ENCODE measurements at regions not wholly inside any gene's neighbourhood (a gene's known extent, or its start where the extent isn't known, plus 50 kb on each side); places are given as distances from the start of the nearest gene placed in this dataset.

DNA sequence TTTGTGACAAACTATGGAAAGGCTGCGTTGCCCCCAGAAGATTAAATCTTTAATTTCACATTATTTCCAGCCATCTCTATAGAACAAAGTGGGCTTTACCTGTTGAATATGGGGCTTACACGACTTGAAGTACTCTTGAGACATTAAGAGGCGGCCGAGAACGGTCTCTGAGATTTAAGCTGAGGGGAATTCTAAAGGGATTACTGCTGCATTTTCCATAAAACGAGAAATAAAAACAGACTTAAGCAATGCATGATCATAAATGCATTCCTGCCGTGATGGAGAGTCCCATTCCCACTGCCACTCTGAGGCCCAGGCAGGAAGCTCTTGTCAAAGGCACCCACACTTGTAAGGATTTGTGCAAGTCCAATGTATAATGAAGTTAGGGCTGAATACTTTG lies 329.7 kb upstream of the SHH start:
- in situ Hi-C loops (cut with MboI; ENCODE audit: low sequenced_read_pairs), result no loop called here
- H3K14ac ChIP-seq (replicated peaks; ENCODE audit: low read depth, low read length), result no peak overlapping the region
- no peak for TF ChIP-seq MXI1 (IDR thresholded peaks at IDR 0.05; ENCODE audit: borderline replicate concordance, low read depth, low read length)
- TF ChIP-seq, protein P1, sequence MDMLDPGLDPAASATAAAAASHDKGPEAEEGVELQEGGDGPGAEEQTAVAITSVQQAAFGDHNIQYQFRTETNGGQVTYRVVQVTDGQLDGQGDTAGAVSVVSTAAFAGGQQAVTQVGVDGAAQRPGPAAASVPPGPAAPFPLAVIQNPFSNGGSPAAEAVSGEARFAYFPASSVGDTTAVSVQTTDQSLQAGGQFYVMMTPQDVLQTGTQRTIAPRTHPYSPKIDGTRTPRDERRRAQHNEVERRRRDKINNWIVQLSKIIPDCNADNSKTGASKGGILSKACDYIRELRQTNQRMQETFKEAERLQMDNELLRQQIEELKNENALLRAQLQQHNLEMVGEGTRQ (IDR thresholded peaks at IDR 0.05; ENCODE audit: low read depth, low read length), result no peak
- no peak for TF ChIP-seq BHLHE40 (IDR thresholded peaks at IDR 0.05; ENCODE audit: low read depth, low read length)
- TF ChIP-seq NFE2L2 (IDR thresholded peaks at IDR 0.05; ENCODE audit: low read depth, low read length), result no peak
- TF ChIP-seq MAZ (IDR thresholded peaks at IDR 0.05; ENCODE audit: borderline replicate concordance, low read depth, low read length), result no peak
- TF ChIP-seq MAFK (IDR thresholded peaks at IDR 0.05; ENCODE audit: low read depth, low read length), result no peak
- TF ChIP-seq SMC3 (IDR thresholded peaks at IDR 0.05; ENCODE audit: low read depth, low read length), result no peak
- TF ChIP-seq CEBPB (IDR thresholded peaks at IDR 0.05; ENCODE audit: low read depth, low read length), result no peak
- TF ChIP-seq, protein P2, sequence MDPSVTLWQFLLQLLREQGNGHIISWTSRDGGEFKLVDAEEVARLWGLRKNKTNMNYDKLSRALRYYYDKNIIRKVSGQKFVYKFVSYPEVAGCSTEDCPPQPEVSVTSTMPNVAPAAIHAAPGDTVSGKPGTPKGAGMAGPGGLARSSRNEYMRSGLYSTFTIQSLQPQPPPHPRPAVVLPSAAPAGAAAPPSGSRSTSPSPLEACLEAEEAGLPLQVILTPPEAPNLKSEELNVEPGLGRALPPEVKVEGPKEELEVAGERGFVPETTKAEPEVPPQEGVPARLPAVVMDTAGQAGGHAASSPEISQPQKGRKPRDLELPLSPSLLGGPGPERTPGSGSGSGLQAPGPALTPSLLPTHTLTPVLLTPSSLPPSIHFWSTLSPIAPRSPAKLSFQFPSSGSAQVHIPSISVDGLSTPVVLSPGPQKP (IDR thresholded peaks at IDR 0.05; ENCODE audit: borderline replicate concordance, low read depth, low read length), result no peak
- no peak overlapping the region for H2BK15ac ChIP-seq (ENCODE audit: low read depth, low read length)
- H3K23ac ChIP-seq (ENCODE audit: low read depth, low read length), result no peak overlapping the region
- H3K18ac ChIP-seq (ENCODE audit: low read depth, low read length), result no peak overlapping the region
- no peak overlapping the region for H3K9ac ChIP-seq (ENCODE audit: low read depth, low read length)
- ATAC-seq (ENCODE audit: low read depth) (no peak), DNase-seq (no peak)
- no peaks in the 10 kb centered on the region for H3K36me3 ChIP-seq (ENCODE audit: control insufficient read depth, insufficient read depth, low read length)
- no peaks in the 10 kb centered on the region for H3K79me1 ChIP-seq (ENCODE audit: low read depth in 1 of 2, low read length in 2 of 2)
- H2BK5ac ChIP-seq (ENCODE audit: low read depth, low read length, poor library complexity, severe bottlenecking), result no peak overlapping the region
- no peaks in the 10 kb centered on the region for H3K27me3 ChIP-seq (ENCODE audit: control insufficient read depth, insufficient read depth, low read length)
- no peaks in the 10 kb centered on the region for H3K4me1 ChIP-seq (ENCODE audit: control insufficient read depth, insufficient read depth, low read length)
- H3K27ac ChIP-seq (ENCODE audit: insufficient read depth, low read length), result no peak overlapping the region
- H3K4me2 ChIP-seq (ENCODE audit: low read depth, low read length), result no peak overlapping the region
- no peak overlapping the region for H2AFZ ChIP-seq (replicated peaks; ENCODE audit: low read length, poor library complexity)
- intact Hi-C loops (cut with micrococcal nuclease), result no loop called here
- no peaks in the 10 kb centered on the region for H4K20me1 ChIP-seq (ENCODE audit: insufficient read depth, low read length)
- H2BK120ac ChIP-seq (ENCODE audit: low read depth, low read length), result no peak overlapping the region
- no peak overlapping the region for H2AK5ac ChIP-seq (ENCODE audit: low read depth, low read length)
- no peak overlapping the region for H3K4ac ChIP-seq (ENCODE audit: low read depth, low read length)
- H4K8ac ChIP-seq (ENCODE audit: low read depth in 2 of 2, low read length in 2 of 2), result no peak overlapping the region
- no peak overlapping the region for H4K5ac ChIP-seq (ENCODE audit: low read depth, low read length)
- peaks cover 48% of the 10 kb centered on the region for H3K9me3 ChIP-seq (ENCODE audit: control insufficient read depth, insufficient read depth, low read length)
- no peak overlapping the region for H2AK9ac ChIP-seq (replicated peaks; ENCODE audit: low read depth, low read length, poor library complexity)
- dilution Hi-C loops (cut with HindIII; ENCODE audit: low sequenced_read_pairs, unreplicated experiment), result no loop called here
- ChIA-PET CTCF (interaction anchor here (0.5 kb wide), 1 partner anchor 332 kb away, joined by 5 read pairs; no protein-coding TSS in a partner anchor), POLR2A (ENCODE audit: unreplicated experiment) (no interaction called here)
- H2BK20ac ChIP-seq (ENCODE audit: low read depth, low read length), result no peak overlapping the region
- no peak overlapping the region for H3K56ac ChIP-seq (ENCODE audit: extremely low read depth, insufficient read depth, low read length)
- no TSS peak for BruUV-seq (replicated peaks)
- no CpG with 5 or more reads among the region's 7 CpGs for WGBS, 2 experiments (ENCODE audit: extremely low coverage in 2 of 2, insufficient read length in 1 of 2)
- H3K4me3 ChIP-seq (ENCODE audit: insufficient read depth, low read depth, low read length), result no peak overlapping the region
- no peak overlapping the region for H4K91ac ChIP-seq (ENCODE audit: insufficient read depth, low read depth, low read length)
- H3K9me1 ChIP-seq (ENCODE audit: insufficient read depth, low read length), result no peaks in the 10 kb centered on the region
